Colonic mucosa (tissue), 4 donors: ENCODE measurements at regions not wholly inside any gene's neighbourhood (a gene's known extent, or its start where the extent isn't known, plus 50 kb on each side); places are given as distances from the start of the nearest gene placed in this dataset.
A peak's percentile ranks its signal among the peaks of the same experiment; 100 is the strongest.

Experiments
- DNase-seq: peaks from one replicate; pipeline ENCODE4 v3.0.0-alpha.2; 2020
- H3K27ac ChIP-seq: fragments of 200-600 bp; one replicate; pipeline ENCODE4 v1.8.0; 2021
- H3K27me3 ChIP-seq: fragments of 200-600 bp; one replicate; pipeline ENCODE4 v1.8.0; 2021
- H3K36me3 ChIP-seq: fragments of 200-600 bp; one replicate; pipeline ENCODE4 v1.8.0; 2021
- H3K4me1 ChIP-seq: fragments of 200-600 bp; one replicate; pipeline ENCODE4 v1.8.0; 2021; ENCODE audit warnings: mild to moderate bottlenecking
- H3K4me3 ChIP-seq: fragments of 200-600 bp; one replicate; pipeline ENCODE4 v1.8.0; 2021
- H3K9ac ChIP-seq, 2 donors: one replicate each; pipeline ENCODE4 v1.7.0; 2013; ENCODE audit warnings: control low read depth in 2 of 2, low read depth in 2 of 2, low read length in 2 of 2
- H3K9me3 ChIP-seq: fragments of 200-600 bp; one replicate; pipeline ENCODE4 v1.8.0; 2021
- intact Hi-C: fragments of 100-400 bp; cut with DNase I; formaldehyde crosslinking; loops from one replicate; pipeline ENCODE4 v1.14.1; 2022
- TF ChIP-seq, protein P1 (sequence below): fragments of 200-600 bp; IDR thresholded peaks from one replicate; pipeline ENCODE4 v1.8.0; 2022; ENCODE audit warnings: antibody characterized with exemption, mild to moderate bottlenecking
- donor health status: healthy.
- donor health status: DM: no; HTN: no; CAD: no.
- donor health status: DM: no; HTN: no; CAD: no.

DNA sequence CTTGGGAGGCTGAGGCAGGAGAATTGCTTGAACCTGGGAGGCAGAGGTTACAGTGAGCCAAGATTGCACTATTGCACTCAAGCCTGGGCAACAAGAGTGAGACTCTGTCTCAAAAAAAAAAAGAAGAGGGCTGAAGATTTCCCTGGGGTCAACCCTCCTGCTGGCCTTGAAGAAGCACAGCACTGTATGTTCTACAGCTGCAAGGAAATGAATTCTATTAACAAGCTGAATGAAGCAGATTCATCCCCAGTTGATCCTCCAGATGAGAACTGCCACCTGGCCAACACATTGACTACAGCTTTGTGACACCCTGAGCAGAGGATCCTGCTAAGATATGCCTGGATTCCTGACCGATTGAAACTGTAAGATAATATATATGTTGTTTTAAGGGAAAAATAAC is 129.5 kb downstream of the ADSS2 start:
- peaks cover 6% of the 10 kb centered on the region for H3K4me1 ChIP-seq

DNA sequence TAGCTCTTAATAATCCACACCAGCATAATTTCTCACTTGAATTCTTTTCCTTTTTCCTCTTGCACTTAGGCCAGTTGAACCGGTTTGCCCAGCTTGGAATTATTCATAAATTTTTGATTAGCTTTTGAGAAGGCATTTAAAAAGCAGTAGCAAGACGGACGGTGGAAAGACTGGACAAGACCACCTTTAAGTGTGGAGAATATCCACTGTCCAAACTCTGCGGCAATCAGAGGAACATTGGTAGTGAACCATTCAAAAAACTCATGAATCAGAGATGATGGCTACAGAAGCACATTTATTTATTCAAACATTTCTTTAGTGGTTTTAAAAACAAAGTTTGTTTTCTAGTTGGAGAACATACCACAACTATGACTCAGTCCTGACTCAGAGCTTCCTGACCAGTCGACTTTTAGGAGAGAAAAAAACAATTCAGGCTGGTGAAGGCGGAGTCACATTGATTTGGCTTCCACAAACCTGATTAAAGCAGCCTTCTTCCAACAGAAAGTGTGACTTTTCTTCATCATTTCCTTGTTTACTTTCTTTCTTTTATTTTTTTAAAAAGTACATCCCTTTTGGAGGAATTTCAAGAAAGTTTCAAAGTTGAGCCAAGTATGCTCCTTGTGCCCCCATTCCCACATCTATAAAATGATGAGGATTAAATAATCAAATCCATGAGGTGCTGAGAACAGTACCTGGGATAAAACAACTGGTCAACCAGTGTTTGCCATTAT is 128.8 kb downstream of the ADSS2 start:
- no peak overlapping the region for H3K4me3 ChIP-seq
- intact Hi-C loops = no loop called here
- H3K27me3 ChIP-seq = no peaks in the 10 kb centered on the region
- no peak overlapping the region for H3K9ac ChIP-seq
- DNase-seq = peak; percentile 58
- no peaks in the 10 kb centered on the region for H3K9me3 ChIP-seq
- peaks cover 6% of the 10 kb centered on the region for H3K4me1 ChIP-seq
- H3K27ac ChIP-seq = peak overlapping the region; percentile 48
- no peaks in the 10 kb centered on the region for H3K36me3 ChIP-seq
- TF ChIP-seq, protein P1, sequence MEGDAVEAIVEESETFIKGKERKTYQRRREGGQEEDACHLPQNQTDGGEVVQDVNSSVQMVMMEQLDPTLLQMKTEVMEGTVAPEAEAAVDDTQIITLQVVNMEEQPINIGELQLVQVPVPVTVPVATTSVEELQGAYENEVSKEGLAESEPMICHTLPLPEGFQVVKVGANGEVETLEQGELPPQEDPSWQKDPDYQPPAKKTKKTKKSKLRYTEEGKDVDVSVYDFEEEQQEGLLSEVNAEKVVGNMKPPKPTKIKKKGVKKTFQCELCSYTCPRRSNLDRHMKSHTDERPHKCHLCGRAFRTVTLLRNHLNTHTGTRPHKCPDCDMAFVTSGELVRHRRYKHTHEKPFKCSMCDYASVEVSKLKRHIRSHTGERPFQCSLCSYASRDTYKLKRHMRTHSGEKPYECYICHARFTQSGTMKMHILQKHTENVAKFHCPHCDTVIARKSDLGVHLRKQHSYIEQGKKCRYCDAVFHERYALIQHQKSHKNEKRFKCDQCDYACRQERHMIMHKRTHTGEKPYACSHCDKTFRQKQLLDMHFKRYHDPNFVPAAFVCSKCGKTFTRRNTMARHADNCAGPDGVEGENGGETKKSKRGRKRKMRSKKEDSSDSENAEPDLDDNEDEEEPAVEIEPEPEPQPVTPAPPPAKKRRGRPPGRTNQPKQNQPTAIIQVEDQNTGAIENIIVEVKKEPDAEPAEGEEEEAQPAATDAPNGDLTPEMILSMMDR = no peak

More for the DNA sequence above, 129.5 kb downstream of the ADSS2 start:
- Histone ChIP-seq H3K36me3 (no peaks in the 10 kb centered on the region), H3K27me3 (no peaks in the 10 kb centered on the region), H3K9ac (no peak overlapping the region), H3K27ac (peak overlapping the region; percentile 48), H3K9me3 (no peaks in the 10 kb centered on the region), H3K4me3 (no peak overlapping the region)
- no peak for DNase-seq
- intact Hi-C loops = no loop called here
- TF ChIP-seq, protein P1 = no peak

GRCh38 chr1:244324176-244324883 is 127.4 kb downstream of the ADSS2 start:
- Histone ChIP-seq H3K4me3 (no peak overlapping the region), H3K27me3 (no peaks in the 10 kb centered on the region)

GRCh38 chr1:244325056-244325758 is 126.5 kb downstream of the ADSS2 start:
- Histone ChIP-seq H3K36me3 (no peaks in the 10 kb centered on the region), H3K9ac (no peak overlapping the region), H3K27ac (peak overlapping the region; percentile 33), H3K4me1 (peaks cover 6% of the 10 kb centered on the region), H3K27me3 (no peaks in the 10 kb centered on the region), H3K9me3 (no peaks in the 10 kb centered on the region), H3K4me3 (no peak overlapping the region)
- TF ChIP-seq, protein P1 = no peak
- intact Hi-C loops = no loop called here
- DNase-seq = no peak

More at GRCh38 chr1:244324176-244324883, 127.4 kb downstream of the ADSS2 start:
- TF ChIP-seq, protein P1 = no peak
- Histone ChIP-seq H3K9ac (no peak overlapping the region), H3K9me3 (no peaks in the 10 kb centered on the region), H3K27ac (peak overlapping the region; percentile 41), H3K36me3 (no peaks in the 10 kb centered on the region), H3K4me1 (peaks cover 6% of the 10 kb centered on the region)
- DNase-seq = no peak
- intact Hi-C loops = no loop called here

DNA sequence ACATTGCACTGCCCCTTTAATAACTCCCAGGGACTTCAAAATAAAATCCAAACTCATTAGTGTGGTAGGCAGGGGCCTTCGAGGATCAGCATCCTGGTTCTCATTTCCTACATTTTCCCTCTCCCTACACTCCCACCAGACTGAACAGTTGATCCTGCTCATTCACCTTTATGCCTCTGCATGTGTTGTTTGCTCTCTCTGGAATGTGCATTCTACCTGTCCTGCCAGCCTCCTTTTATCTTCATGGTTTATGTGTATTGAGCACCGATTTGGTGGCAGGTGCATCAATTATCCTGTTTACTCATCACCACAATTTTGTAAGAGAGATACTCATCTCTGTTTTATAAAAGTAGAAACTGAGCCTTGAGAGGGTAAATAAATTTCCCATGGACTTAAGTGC is 125.0 kb downstream of the ADSS2 start:
- H3K27ac ChIP-seq = no peak overlapping the region
- H3K4me3 ChIP-seq = no peak overlapping the region
- H3K27me3 ChIP-seq = no peaks in the 10 kb centered on the region
- TF ChIP-seq, protein P1 = no peak
- H3K36me3 ChIP-seq = no peaks in the 10 kb centered on the region
- DNase-seq = no peak
- no peaks in the 10 kb centered on the region for H3K9me3 ChIP-seq
- H3K4me1 ChIP-seq = peaks cover 6% of the 10 kb centered on the region
- intact Hi-C loops = no loop called here
- no peak overlapping the region for H3K9ac ChIP-seq
